Gastroesophageal sphincter (tissue), 4 donors: ENCODE measurements at regions not wholly inside any gene's neighbourhood (a gene's known extent, or its start where the extent isn't known, plus 50 kb on each side); places are given as distances from the start of the nearest gene placed in this dataset.

Source experiments
- ATAC-seq: fragments of 150-250 bp; one replicate; pipeline ENCODE4 v1.9.1; 2016; ENCODE audit warnings: mild to moderate bottlenecking, moderate library complexity
- H3K27ac ChIP-seq, 4 donors: fragments of 200-600 bp; sonication (generic) in 3 of 4; 1 replicate in 3 of 4; 2 replicates in 1 of 4; pipeline ENCODE4 v1.5.1; 2016 to 2019
- H3K27me3 ChIP-seq: fragments of 200-600 bp; sonication (generic); one replicate; pipeline ENCODE4 v1.5.1; 2019
- H3K36me3 ChIP-seq, 2 donors: fragments of 200-600 bp; sonication (generic); one replicate each; pipeline ENCODE4 v1.5.1; 2019; ENCODE audit warnings: control low read depth in 1 of 2
- H3K4me1 ChIP-seq, 3 donors: fragments of 200-600 bp; sonication (generic); 1 replicate in 2 of 3; 2 replicates in 1 of 3; pipeline ENCODE4 v1.5.1; 2016 to 2019; ENCODE audit warnings: control low read depth in 2 of 3
- H3K4me3 ChIP-seq, 2 donors: fragments of 200-600 bp; sonication (generic); one replicate each; pipeline ENCODE4 v1.5.1; 2019; ENCODE audit warnings: mild to moderate bottlenecking in 1 of 2, moderate library complexity in 1 of 2
- H3K9me3 ChIP-seq, 3 donors: fragments of 200-600 bp; sonication (generic); one replicate each; pipeline ENCODE4 v1.5.1; 2017 to 2019; ENCODE audit warnings: control low read depth in 2 of 3
- CTCF ChIP-seq, 4 experiments: fragments of 200-600 bp in 2 of 4; fragments of 450-650 bp in 2 of 4; sonication (generic) in 1 of 4; IDR thresholded peaks; one replicate each; pipeline ENCODE4 v1.5.1; 2017 to 2019; ENCODE audit warnings: antibody characterized with exemption in 4 of 4, mild to moderate bottlenecking in 2 of 4, moderate library complexity in 2 of 4
- EP300 ChIP-seq: sonication (generic); formaldehyde crosslinking; IDR thresholded peaks from one replicate; pipeline ENCODE4 v1.6.1; 2017; ENCODE audit warnings: antibody characterized with exemption, mild to moderate bottlenecking
- POLR2A ChIP-seq, 2 donors: fragments of 450-650 bp; IDR thresholded peaks; one replicate each; pipeline ENCODE4 v1.6.1; 2017; ENCODE audit warnings: antibody characterized with exemption in 2 of 2, mild to moderate bottlenecking in 2 of 2, moderate library complexity in 1 of 2
- POLR2AphosphoS5 ChIP-seq: sonication (generic); formaldehyde crosslinking; IDR thresholded peaks from one replicate; pipeline ENCODE4 v1.6.1; 2017; ENCODE audit warnings: antibody characterized with exemption
- WGBS, 2 donors: methylation state at CpG; one replicate each; pipeline ENCODE4 v1.1.5; 2018; ENCODE audit warnings: low coverage in 1 of 2; 5-methylcytosine and 5-hydroxymethylcytosine counted together

- WGBS, 2 donors, result 36 to 42% methylated on average over 2 to 4 of the region's 4 CpGs
These were observed 124.2 kb downstream of the GNAT3 start for GRCh38 chr7:80387634-80388193.

GRCh38 chr7:80386686-80387085 lies 125.2 kb downstream of the GNAT3 start:
- H3K9me3 ChIP-seq, result no peaks in the 10 kb centered on the region
- H3K27ac ChIP-seq, result no peak overlapping the region
- ATAC-seq, result no peak
- WGBS, 2 donors, result 86 to 100% methylated on average over 2 to 3 of the region's 3 CpGs
- TF ChIP-seq POLR2AphosphoS5, result no peak
- TF ChIP-seq POLR2A (IDR thresholded peaks at IDR 0.05), result no peak
- no peak for TF ChIP-seq CTCF (IDR thresholded peaks at IDR 0.05)
- TF ChIP-seq EP300, result no peak
- H3K36me3 ChIP-seq, result no peaks in the 10 kb centered on the region
- no peak overlapping the region for H3K4me3 ChIP-seq
- H3K27me3 ChIP-seq, result no peaks in the 10 kb centered on the region
- peaks cover 0 to 21% (median 5%) of the 10 kb centered on the region in 3 donors for H3K4me1 ChIP-seq

More at GRCh38 chr7:80387634-80388193, 124.2 kb downstream of the GNAT3 start:
- peak overlapping the region in 1 of 4 donors; percentile 4 for H3K27ac ChIP-seq
- ATAC-seq, result no peak
- H3K4me1 ChIP-seq, result peaks cover 0 to 29% (median 5%) of the 10 kb centered on the region in 3 donors
- no peak for TF ChIP-seq EP300
- TF ChIP-seq CTCF (IDR thresholded peaks at IDR 0.05), result no peak
- no peak for TF ChIP-seq POLR2AphosphoS5
- no peak for TF ChIP-seq POLR2A (IDR thresholded peaks at IDR 0.05)
- no peaks in the 10 kb centered on the region for H3K9me3 ChIP-seq
- H3K36me3 ChIP-seq, result no peaks in the 10 kb centered on the region
- no peaks in the 10 kb centered on the region for H3K27me3 ChIP-seq
- H3K4me3 ChIP-seq, result no peak overlapping the region

- Histone ChIP-seq H3K4me1 (peaks cover 0 to 21% (median 5%) of the 10 kb centered on the region in 3 donors), H3K9me3 (no peaks in the 10 kb centered on the region), H3K27ac (peak overlapping the region in 1 of 4 donors; percentile 19), H3K36me3 (no peaks in the 10 kb centered on the region), H3K4me3 (no peak overlapping the region), H3K27me3 (no peaks in the 10 kb centered on the region)
- TF ChIP-seq POLR2AphosphoS5 (peak; percentile 40), POLR2A (IDR thresholded peaks at IDR 0.05) (no peak)
- ATAC-seq, result no peak
These were observed 126.4 kb downstream of the GNAT3 start for GRCh38 chr7:80385508-80385907.

GRCh38 chr7:80380957-80381356 lies 130.9 kb downstream of the GNAT3 start:
- Histone ChIP-seq H3K4me3 (no peak overlapping the region), H3K27me3 (no peaks in the 10 kb centered on the region), H3K27ac (no peak overlapping the region), H3K4me1 (peaks cover 4 to 28% (median 12%) of the 10 kb centered on the region in 3 donors), H3K36me3 (no peaks in the 10 kb centered on the region), H3K9me3 (peaks cover 0 to 4% (median 0%) of the 10 kb centered on the region in 3 donors)
- ATAC-seq, result no peak
- no peak for TF ChIP-seq EP300
- TF ChIP-seq CTCF (IDR thresholded peaks at IDR 0.05), result no peak
- TF ChIP-seq POLR2A (IDR thresholded peaks at IDR 0.05), result no peak
- no peak for TF ChIP-seq POLR2AphosphoS5
- 15 to 83% methylated on average over 1 of the region's 1 CpG for WGBS, 2 donors

GRCh38 chr7:80379034-80379982 lies 132.6 kb downstream of the GNAT3 start:
- TF ChIP-seq POLR2AphosphoS5, result peak; percentile 52
- no peak for TF ChIP-seq EP300
- no peak for TF ChIP-seq CTCF (IDR thresholded peaks at IDR 0.05)
- no peak for TF ChIP-seq POLR2A (IDR thresholded peaks at IDR 0.05)
- Histone ChIP-seq H3K27me3 (no peaks in the 10 kb centered on the region), H3K9me3 (peaks cover 0 to 4% (median 0%) of the 10 kb centered on the region in 3 donors), H3K36me3 (no peaks in the 10 kb centered on the region), H3K4me3 (no peak overlapping the region), H3K27ac (peak overlapping the region; percentile 50 to 69 (median 62)), H3K4me1 (peaks cover 4 to 16% (median 7%) of the 10 kb centered on the region in 3 donors)
- ATAC-seq, result no peak
- 48 to 56% methylated on average over 3 of the region's 3 CpGs for whole genome bisulfite sequencing, 2 donors
